Keratinocyte (primary cell): ENCODE measurements at regions not wholly inside any gene's neighbourhood (a gene's known extent, or its start where the extent isn't known, plus 50 kb on each side); places are given as distances from the start of the nearest gene placed in this dataset.

Source experiments
- EZH2 ChIP-seq: IDR thresholded peaks from one replicate; pipeline ENCODE4 v1.6.1; 2012; ENCODE audit warnings: inconsistent platforms, mild to moderate bottlenecking, low read length, moderate library complexity
- TF ChIP-seq, protein P1 (sequence below), 3 experiments: IDR thresholded peaks in 1 of 3; conservative IDR thresholded peaks in 1 of 3; optimal IDR thresholded peaks in 1 of 3; 2 replicates in 2 of 3; 3 replicates in 1 of 3; pipeline versions ENCODE3 to v1.5.1; 2011; ENCODE audit warnings: low read length in 3 of 3, mild to moderate bottlenecking in 3 of 3, moderate library complexity in 2 of 3, control low read depth in 1 of 3, inconsistent platforms in 1 of 3; ENCODE audit not compliant: insufficient read depth in 2 of 3; ENCODE audit errors: extremely low read depth in 1 of 3

DNA sequence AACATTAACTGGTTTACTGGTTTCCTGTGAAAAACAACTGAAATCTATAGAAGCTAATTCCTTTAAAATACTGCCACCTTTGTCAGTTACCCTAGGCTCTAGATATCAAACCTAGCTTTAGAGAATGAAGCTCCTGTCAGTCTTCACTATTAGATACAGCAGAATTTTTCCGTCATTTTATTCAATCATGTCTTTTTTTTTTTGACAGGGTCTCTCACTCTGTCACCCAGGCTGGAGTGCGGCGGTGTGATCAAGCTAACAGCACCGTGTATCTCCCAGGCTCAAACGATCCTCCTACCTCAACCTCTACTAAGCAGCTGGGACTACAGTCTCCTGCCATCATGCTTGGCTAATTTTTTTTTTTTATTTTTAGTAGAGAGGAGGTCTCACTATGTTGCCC is 415.2 kb upstream of the LRRTM4 start:
- TF ChIP-seq EZH2, result no peak
- TF ChIP-seq, protein P1, sequence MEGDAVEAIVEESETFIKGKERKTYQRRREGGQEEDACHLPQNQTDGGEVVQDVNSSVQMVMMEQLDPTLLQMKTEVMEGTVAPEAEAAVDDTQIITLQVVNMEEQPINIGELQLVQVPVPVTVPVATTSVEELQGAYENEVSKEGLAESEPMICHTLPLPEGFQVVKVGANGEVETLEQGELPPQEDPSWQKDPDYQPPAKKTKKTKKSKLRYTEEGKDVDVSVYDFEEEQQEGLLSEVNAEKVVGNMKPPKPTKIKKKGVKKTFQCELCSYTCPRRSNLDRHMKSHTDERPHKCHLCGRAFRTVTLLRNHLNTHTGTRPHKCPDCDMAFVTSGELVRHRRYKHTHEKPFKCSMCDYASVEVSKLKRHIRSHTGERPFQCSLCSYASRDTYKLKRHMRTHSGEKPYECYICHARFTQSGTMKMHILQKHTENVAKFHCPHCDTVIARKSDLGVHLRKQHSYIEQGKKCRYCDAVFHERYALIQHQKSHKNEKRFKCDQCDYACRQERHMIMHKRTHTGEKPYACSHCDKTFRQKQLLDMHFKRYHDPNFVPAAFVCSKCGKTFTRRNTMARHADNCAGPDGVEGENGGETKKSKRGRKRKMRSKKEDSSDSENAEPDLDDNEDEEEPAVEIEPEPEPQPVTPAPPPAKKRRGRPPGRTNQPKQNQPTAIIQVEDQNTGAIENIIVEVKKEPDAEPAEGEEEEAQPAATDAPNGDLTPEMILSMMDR (optimal IDR thresholded peaks at IDR 0.05 in 1 of 3, IDR thresholded peaks at IDR 0.05 in 1 of 3, conservative IDR thresholded peaks at IDR 0.05 in 1 of 3; ENCODE audit: extremely low read depth in 1 of 3, insufficient read depth in 2 of 3, low read length in 3 of 3), result no peak
